SK-N-SH (cell line): ENCODE measurements at regions not wholly inside any gene's neighbourhood (a gene's known extent, or its start where the extent isn't known, plus 50 kb on each side); places are given as distances from the start of the nearest gene placed in this dataset.

Source experiments
- CTCF ChIA-PET: fragments of 300-600, 350-600 bp; formaldehyde crosslinking; extraction: SDS; loops from one replicate; lab custom pipeline; 2021; lab: Yijun Ruan, JAX
- POLR2A ChIA-PET: fragments of 350-600 bp; sonication (Branson Sonifier 250); formaldehyde crosslinking; extraction: SDS; loops from one replicate; lab custom pipeline; 2020; ENCODE audit warnings: antibody characterized with exemption, inconsistent platforms; lab: Yijun Ruan, JAX
- DNase-seq: peaks from one replicate; pipeline ENCODE4 v3.0.0; 2012
- H2AFZ ChIP-seq: fragments of 200-600 bp; sonication (generic); 2 replicates; pipeline ENCODE4 v1.8.1; 2016; ENCODE audit warnings: antibody characterized with exemption, mild to moderate bottlenecking, low read depth
- H3F3A ChIP-seq: fragments of 200-600 bp; sonication (generic); replicated peaks from 2 replicates; pipeline ENCODE3; 2016; ENCODE audit warnings: antibody characterized with exemption, mild to moderate bottlenecking; ENCODE audit not compliant: insufficient read depth
- H3K27ac ChIP-seq, 2 experiments: fragments of 200-500 bp in 1 of 2; fragments of 200-600 bp in 1 of 2; sonication (Bioruptor generic) in 1 of 2; sonication (generic), shearing (Covaris generic) in 1 of 2; 2 replicates each; pipeline versions ENCODE4 v1.5.1 to v1.6.1; 2014 to 2016; ENCODE audit warnings: low read depth in 2 of 2, inconsistent platforms in 1 of 2, low read length in 1 of 2, mild to moderate bottlenecking in 1 of 2, mixed read lengths in 1 of 2
- H3K27me3 ChIP-seq: fragments of 200-600 bp; sonication (generic), shearing (Covaris generic); 2 replicates; pipeline ENCODE4 v1.6.1; 2016; ENCODE audit warnings: mixed run types; ENCODE audit not compliant: insufficient read depth
- H3K36me3 ChIP-seq, 2 experiments: fragments of 200-500 bp in 1 of 2; fragments of 200-600 bp in 1 of 2; sonication (Bioruptor generic) in 1 of 2; sonication (generic) in 1 of 2; replicated peaks in 1 of 2; 2 replicates each; pipeline versions ENCODE3 to v1.5.1; 2014 to 2016; ENCODE audit warnings: low read length in 1 of 2, mild to moderate bottlenecking in 1 of 2; ENCODE audit not compliant: insufficient read depth in 2 of 2, control insufficient read depth in 1 of 2
- H3K4me1 ChIP-seq, 2 experiments: fragments of 200-500 bp in 1 of 2; fragments of 200-600 bp in 1 of 2; sonication (Bioruptor generic) in 1 of 2; sonication (generic), shearing (Covaris generic) in 1 of 2; 2 replicates each; pipeline versions ENCODE4 v1.5.1 to v1.6.1; 2014 to 2016; ENCODE audit warnings: low read depth in 1 of 2, low read length in 1 of 2, mixed run types in 1 of 2; ENCODE audit not compliant: insufficient read depth in 2 of 2, control insufficient read depth in 1 of 2
- H3K4me2 ChIP-seq: fragments of 200-600 bp; sonication (generic), shearing (Covaris generic); 2 replicates; pipeline ENCODE4 v1.6.1; 2017; ENCODE audit warnings: mixed run types
- H3K4me3 ChIP-seq, 2 experiments: fragments of 200-500 bp in 1 of 2; fragments of 200-600 bp in 1 of 2; sonication (Bioruptor generic) in 1 of 2; sonication (generic), shearing (Covaris generic) in 1 of 2; 2 replicates each; pipeline versions ENCODE4 v1.5.1 to v1.8.1; 2014 to 2016; ENCODE audit warnings: low read depth in 2 of 2, inconsistent platforms in 1 of 2, low read length in 1 of 2, mild to moderate bottlenecking in 1 of 2, mixed read lengths in 1 of 2, moderate library complexity in 1 of 2
- H3K79me2 ChIP-seq: fragments of 200-600 bp; sonication (generic); 2 replicates; pipeline ENCODE4 v1.8.1; 2017; ENCODE audit warnings: mild to moderate bottlenecking; ENCODE audit not compliant: insufficient read depth
- H3K9ac ChIP-seq: fragments of 200-600 bp; sonication (generic); 2 replicates; pipeline ENCODE4 v1.6.1; 2017; ENCODE audit warnings: mixed run types
- H3K9me2 ChIP-seq: fragments of 200-600 bp; sonication (generic); 2 replicates; pipeline ENCODE4 v1.6.1; 2017; ENCODE audit warnings: mixed run types
- H3K9me3 ChIP-seq: fragments of 200-600 bp; sonication (generic); 2 replicates; pipeline ENCODE4 v1.6.1; 2017; ENCODE audit warnings: mixed run types, mild to moderate bottlenecking, moderate library complexity
- H4K20me1 ChIP-seq: fragments of 200-600 bp; sonication (generic); 2 replicates; pipeline ENCODE4 v1.6.1; 2017; ENCODE audit warnings: mild to moderate bottlenecking, mixed run types; ENCODE audit not compliant: insufficient read depth
- EP300 ChIP-seq, 2 experiments: IDR thresholded peaks; 2 replicates each; pipeline versions ENCODE4 v1.4.0 to v1.6.1; 2012; ENCODE audit warnings: borderline replicate concordance in 1 of 2, low read depth in 1 of 2, low read length in 1 of 2
- EZH2phosphoT487 ChIP-seq: fragments of 200-600 bp; sonication (generic); IDR thresholded peaks from 2 replicates; pipeline ENCODE4 v1.6.1; 2017; ENCODE audit warnings: low read depth, mixed run types, mild to moderate bottlenecking, antibody characterized with exemption, moderate library complexity, borderline replicate concordance
- FOSL2 ChIP-seq: IDR thresholded peaks from 2 replicates; pipeline ENCODE4 v1.4.0; 2012; ENCODE audit warnings: low read depth, mild to moderate bottlenecking, moderate library complexity, borderline replicate concordance
- GABPA ChIP-seq: IDR thresholded peaks from 2 replicates; pipeline ENCODE4 v1.4.0; 2012; ENCODE audit warnings: low read depth, mild to moderate bottlenecking
- GATA2 ChIP-seq: sonication (generic); formaldehyde crosslinking; IDR thresholded peaks from 2 replicates; pipeline ENCODE4 v1.5.0; 2020; ENCODE audit warnings: mild to moderate bottlenecking, missing genetic modification reagents
- MEF2A ChIP-seq: IDR thresholded peaks from 2 replicates; pipeline ENCODE4 v1.4.0; 2012; ENCODE audit warnings: low read depth, borderline replicate concordance
- NFIC ChIP-seq: IDR thresholded peaks from 2 replicates; pipeline ENCODE4 v1.4.0; 2012; ENCODE audit warnings: borderline replicate concordance
- RAD21 ChIP-seq: IDR thresholded peaks from 2 replicates; pipeline ENCODE4 v1.6.1; 2012; ENCODE audit warnings: mild to moderate bottlenecking, low read length
- RXRA ChIP-seq: IDR thresholded peaks from 2 replicates; pipeline ENCODE4 v1.4.0; 2012; ENCODE audit warnings: low read depth, mild to moderate bottlenecking, borderline replicate concordance
- SIN3A ChIP-seq: IDR thresholded peaks from 2 replicates; pipeline ENCODE4 v1.6.1; 2012; ENCODE audit warnings: low read depth, mild to moderate bottlenecking, low read length, moderate library complexity, borderline replicate concordance
- YY1 ChIP-seq: IDR thresholded peaks from 2 replicates; pipeline ENCODE4 v1.4.0; 2012; ENCODE audit warnings: low read depth, mild to moderate bottlenecking
- WGBS: methylation state at CpG from one replicate; pipeline ENCODE4 v1.1.6; 2017; ENCODE audit warnings: low lambda C conversion rate; 5-methylcytosine and 5-hydroxymethylcytosine counted together
- TF ChIP-seq, protein P1 (sequence below): IDR thresholded peaks from 2 replicates; pipeline ENCODE4 v1.4.0; 2012; ENCODE audit warnings: low read depth, borderline replicate concordance
- TF ChIP-seq, protein P2 (sequence below): IDR thresholded peaks from 2 replicates; pipeline ENCODE4 v1.4.0; 2012; ENCODE audit warnings: low read depth

DNA sequence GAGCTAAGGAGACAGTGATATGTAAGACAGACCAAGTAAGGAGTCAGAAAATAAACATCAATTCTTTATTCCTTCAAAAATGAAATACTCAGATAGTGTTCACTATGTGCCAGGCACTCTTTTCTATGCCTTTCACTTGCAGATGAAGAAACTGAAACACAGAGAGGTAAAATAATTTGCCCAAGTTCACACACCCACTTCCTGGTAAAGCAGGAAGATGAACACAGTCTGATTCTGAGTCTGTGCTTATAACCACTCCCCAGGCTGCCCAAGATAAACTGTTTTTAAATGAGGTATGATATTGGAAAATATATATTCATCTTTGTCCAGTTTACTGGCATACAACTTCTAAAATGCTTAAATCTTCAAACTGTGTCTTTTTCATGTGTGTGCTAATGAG is 294.4 kb upstream of the NPVF start:
- CTCF ChIA-PET = interaction anchor here (0.9 to 1.4 kb wide), 2 partner anchors 8 to 131 kb away, joined by 3 read pairs; no protein-coding TSS in a partner anchor

DNA sequence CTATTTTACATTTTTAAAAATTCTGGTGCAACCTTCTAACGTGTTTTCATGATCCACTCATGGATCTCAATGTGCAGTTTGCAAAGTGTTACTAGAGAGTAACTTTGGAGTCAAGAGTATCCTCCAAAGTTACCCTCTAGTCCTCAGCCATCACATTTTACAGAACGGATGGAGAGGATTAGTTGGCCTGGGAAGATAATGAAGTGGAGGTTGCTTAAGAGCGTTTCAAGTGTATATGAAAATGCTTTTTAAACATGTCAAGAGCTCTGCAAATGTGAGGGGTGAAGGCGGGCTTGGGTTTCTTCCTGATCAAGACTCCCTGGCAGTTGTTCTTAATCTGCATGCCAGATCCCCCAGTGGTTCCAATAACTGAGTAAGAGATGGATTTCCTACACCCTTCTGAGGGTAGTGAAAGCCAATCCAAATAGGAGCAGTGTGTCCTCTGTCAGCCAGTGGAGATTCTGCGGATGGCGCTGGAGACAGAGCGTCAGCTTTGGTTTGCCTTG is 299.4 kb upstream of the NPVF start:
- Histone ChIP-seq H3K4me3 (no peak overlapping the region), H3K36me3 (no peaks in the 10 kb centered on the region), H3F3A (no peaks in the 10 kb centered on the region), H3K79me2 (no peaks in the 10 kb centered on the region), H2AFZ (no peak overlapping the region), H3K9me2 (no peaks in the 10 kb centered on the region), H3K4me1 (no peaks in the 10 kb centered on the region), H3K27me3 (no peaks in the 10 kb centered on the region), H4K20me1 (no peaks in the 10 kb centered on the region), H3K9ac (no peak overlapping the region), H3K4me2 (no peak overlapping the region), H3K27ac (no peak overlapping the region), H3K9me3 (no peaks in the 10 kb centered on the region)
- no peak for DNase-seq
- 50% methylated on average over 7 of the region's 7 CpGs for WGBS
- POLR2A ChIA-PET = no interaction called here
- CTCF ChIA-PET = interaction anchor here (0.6 to 2.8 kb wide), 5 partner anchors 12 to 268 kb away, joined by 3 to 8 read pairs (median 3); no protein-coding TSS in a partner anchor
- TF ChIP-seq, protein P1, sequence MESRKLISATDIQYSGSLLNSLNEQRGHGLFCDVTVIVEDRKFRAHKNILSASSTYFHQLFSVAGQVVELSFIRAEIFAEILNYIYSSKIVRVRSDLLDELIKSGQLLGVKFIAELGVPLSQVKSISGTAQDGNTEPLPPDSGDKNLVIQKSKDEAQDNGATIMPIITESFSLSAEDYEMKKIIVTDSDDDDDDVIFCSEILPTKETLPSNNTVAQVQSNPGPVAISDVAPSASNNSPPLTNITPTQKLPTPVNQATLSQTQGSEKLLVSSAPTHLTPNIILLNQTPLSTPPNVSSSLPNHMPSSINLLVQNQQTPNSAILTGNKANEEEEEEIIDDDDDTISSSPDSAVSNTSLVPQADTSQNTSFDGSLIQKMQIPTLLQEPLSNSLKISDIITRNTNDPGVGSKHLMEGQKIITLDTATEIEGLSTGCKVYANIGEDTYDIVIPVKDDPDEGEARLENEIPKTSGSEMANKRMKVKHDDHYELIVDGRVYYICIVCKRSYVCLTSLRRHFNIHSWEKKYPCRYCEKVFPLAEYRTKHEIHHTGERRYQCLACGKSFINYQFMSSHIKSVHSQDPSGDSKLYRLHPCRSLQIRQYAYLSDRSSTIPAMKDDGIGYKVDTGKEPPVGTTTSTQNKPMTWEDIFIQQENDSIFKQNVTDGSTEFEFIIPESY = no peak
- TF ChIP-seq YY1 (no peak), RXRA (no peak)

More for the DNA sequence above, 294.4 kb upstream of the NPVF start:
- no peak overlapping the region for H3K4me2 ChIP-seq
- H3K4me1 ChIP-seq = no peaks in the 10 kb centered on the region; a peak in 1 of 4 replicates
- H2AFZ ChIP-seq = no peak overlapping the region
- H3K27ac ChIP-seq = no peak overlapping the region
- H3K27me3 ChIP-seq = no peaks in the 10 kb centered on the region
- H3K9ac ChIP-seq = no peak overlapping the region
- no peaks in the 10 kb centered on the region for H4K20me1 ChIP-seq
- no peaks in the 10 kb centered on the region; the same call in 1 of the 2 replicates for H3K9me3 ChIP-seq
- no peaks in the 10 kb centered on the region for H3K36me3 ChIP-seq
- POLR2A ChIA-PET = no interaction called here
- H3K4me3 ChIP-seq = no peak overlapping the region
- no peaks in the 10 kb centered on the region for H3F3A ChIP-seq
- H3K79me2 ChIP-seq = no peaks in the 10 kb centered on the region
- DNase-seq = no peak
- TF ChIP-seq GABPA (no peak), NFIC (no peak), EZH2phosphoT487 (no peak), SIN3A (no peak), RAD21 (no peak), GATA2 (CRISPR knock-in tag) (no peak), FOSL2 (no peak), EP300 (IDR thresholded peaks at IDR 0.05; ENCODE audit: borderline replicate concordance in 1 of 2, low read depth in 1 of 2, low read length in 1 of 2) (no peak), MEF2A (no peak)
- TF ChIP-seq, protein P2, sequence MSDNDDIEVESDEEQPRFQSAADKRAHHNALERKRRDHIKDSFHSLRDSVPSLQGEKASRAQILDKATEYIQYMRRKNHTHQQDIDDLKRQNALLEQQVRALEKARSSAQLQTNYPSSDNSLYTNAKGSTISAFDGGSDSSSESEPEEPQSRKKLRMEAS = no peak
- TF ChIP-seq, all 33 proteins: peak for 0
- H3K9me2 ChIP-seq = no peaks in the 10 kb centered on the region
